ENCODE measurements at regions not wholly inside any gene's neighbourhood (a gene's known extent, or its start where the extent isn't known, plus 50 kb on each side); places are given as distances from the start of the nearest gene placed in this dataset.

DNA sequence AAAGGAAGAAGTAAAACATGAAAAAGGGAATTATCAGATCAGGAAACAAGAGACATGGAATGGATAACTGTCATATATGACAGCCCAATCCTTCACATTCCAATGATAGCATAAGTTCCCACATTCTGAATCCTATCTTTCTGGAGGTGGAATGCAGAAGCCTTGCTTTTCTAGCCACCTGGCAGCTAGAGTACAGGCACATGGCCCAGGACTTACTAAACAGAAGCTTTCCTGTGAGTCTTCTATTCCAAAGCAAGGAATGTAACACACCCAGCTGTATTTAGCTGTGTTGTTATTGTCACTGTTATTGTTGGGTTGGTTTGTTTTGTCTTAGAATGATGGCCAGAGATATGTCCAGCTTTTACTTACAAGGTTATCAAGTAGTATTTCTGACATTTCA lies 780.5 kb upstream of the ZNF608 start:
- Histone ChIP-seq H3K9ac (ENCODE audit: low read depth in 1 of 2, low read length in 2 of 2) (no peak overlapping the region), H3K9me3 (ENCODE audit: control insufficient read depth in 4 of 4, low read length in 3 of 4) (no peaks in the 10 kb centered on the region), H3K27ac (ENCODE audit: low read depth in 1 of 2, low read length in 2 of 2) (no peak overlapping the region), H3K4me3 (ENCODE audit: low read depth in 1 of 3, low read length in 3 of 3) (no peak overlapping the region), H3K36me3 (ENCODE audit: control insufficient read depth in 4 of 4, insufficient read depth in 3 of 4, low read depth in 1 of 4, low read length in 3 of 4) (no peaks in the 10 kb centered on the region), H3K4me1 (ENCODE audit: control insufficient read depth in 4 of 4, insufficient read depth in 4 of 4, low read length in 3 of 4) (no peaks in the 10 kb centered on the region), H3K27me3 (ENCODE audit: control insufficient read depth in 4 of 4, insufficient read depth in 4 of 4, low read length in 3 of 4) (no peaks in the 10 kb centered on the region)
- TF ChIP-seq, protein P1, sequence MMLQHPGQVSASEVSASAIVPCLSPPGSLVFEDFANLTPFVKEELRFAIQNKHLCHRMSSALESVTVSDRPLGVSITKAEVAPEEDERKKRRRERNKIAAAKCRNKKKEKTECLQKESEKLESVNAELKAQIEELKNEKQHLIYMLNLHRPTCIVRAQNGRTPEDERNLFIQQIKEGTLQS (IDR thresholded peaks at IDR 0.05): no peak
- no peak for TF ChIP-seq YY1 (IDR thresholded peaks at IDR 0.05)
- TF ChIP-seq TAF1 (conservative IDR thresholded peaks at IDR 0.05): no peak
- TF ChIP-seq, protein P2, sequence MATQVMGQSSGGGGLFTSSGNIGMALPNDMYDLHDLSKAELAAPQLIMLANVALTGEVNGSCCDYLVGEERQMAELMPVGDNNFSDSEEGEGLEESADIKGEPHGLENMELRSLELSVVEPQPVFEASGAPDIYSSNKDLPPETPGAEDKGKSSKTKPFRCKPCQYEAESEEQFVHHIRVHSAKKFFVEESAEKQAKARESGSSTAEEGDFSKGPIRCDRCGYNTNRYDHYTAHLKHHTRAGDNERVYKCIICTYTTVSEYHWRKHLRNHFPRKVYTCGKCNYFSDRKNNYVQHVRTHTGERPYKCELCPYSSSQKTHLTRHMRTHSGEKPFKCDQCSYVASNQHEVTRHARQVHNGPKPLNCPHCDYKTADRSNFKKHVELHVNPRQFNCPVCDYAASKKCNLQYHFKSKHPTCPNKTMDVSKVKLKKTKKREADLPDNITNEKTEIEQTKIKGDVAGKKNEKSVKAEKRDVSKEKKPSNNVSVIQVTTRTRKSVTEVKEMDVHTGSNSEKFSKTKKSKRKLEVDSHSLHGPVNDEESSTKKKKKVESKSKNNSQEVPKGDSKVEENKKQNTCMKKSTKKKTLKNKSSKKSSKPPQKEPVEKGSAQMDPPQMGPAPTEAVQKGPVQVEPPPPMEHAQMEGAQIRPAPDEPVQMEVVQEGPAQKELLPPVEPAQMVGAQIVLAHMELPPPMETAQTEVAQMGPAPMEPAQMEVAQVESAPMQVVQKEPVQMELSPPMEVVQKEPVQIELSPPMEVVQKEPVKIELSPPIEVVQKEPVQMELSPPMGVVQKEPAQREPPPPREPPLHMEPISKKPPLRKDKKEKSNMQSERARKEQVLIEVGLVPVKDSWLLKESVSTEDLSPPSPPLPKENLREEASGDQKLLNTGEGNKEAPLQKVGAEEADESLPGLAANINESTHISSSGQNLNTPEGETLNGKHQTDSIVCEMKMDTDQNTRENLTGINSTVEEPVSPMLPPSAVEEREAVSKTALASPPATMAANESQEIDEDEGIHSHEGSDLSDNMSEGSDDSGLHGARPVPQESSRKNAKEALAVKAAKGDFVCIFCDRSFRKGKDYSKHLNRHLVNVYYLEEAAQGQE (IDR thresholded peaks at IDR 0.05): no peak
- TF ChIP-seq, protein P3, sequence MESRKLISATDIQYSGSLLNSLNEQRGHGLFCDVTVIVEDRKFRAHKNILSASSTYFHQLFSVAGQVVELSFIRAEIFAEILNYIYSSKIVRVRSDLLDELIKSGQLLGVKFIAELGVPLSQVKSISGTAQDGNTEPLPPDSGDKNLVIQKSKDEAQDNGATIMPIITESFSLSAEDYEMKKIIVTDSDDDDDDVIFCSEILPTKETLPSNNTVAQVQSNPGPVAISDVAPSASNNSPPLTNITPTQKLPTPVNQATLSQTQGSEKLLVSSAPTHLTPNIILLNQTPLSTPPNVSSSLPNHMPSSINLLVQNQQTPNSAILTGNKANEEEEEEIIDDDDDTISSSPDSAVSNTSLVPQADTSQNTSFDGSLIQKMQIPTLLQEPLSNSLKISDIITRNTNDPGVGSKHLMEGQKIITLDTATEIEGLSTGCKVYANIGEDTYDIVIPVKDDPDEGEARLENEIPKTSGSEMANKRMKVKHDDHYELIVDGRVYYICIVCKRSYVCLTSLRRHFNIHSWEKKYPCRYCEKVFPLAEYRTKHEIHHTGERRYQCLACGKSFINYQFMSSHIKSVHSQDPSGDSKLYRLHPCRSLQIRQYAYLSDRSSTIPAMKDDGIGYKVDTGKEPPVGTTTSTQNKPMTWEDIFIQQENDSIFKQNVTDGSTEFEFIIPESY (IDR thresholded peaks at IDR 0.05): no peak
- no peak for TF ChIP-seq FOXA2 (IDR thresholded peaks at IDR 0.05)
- no peak for TF ChIP-seq EGR1 (IDR thresholded peaks at IDR 0.05; ENCODE audit: low read depth in 2 of 2)
- no peak for TF ChIP-seq JUND (IDR thresholded peaks at IDR 0.05)
- no peak for TF ChIP-seq GABPA (IDR thresholded peaks at IDR 0.05 in 1 of 2, conservative IDR thresholded peaks at IDR 0.05 in 1 of 2)
- TF ChIP-seq HNF4A (conservative IDR thresholded peaks at IDR 0.05): no peak
- TF ChIP-seq, protein P4, sequence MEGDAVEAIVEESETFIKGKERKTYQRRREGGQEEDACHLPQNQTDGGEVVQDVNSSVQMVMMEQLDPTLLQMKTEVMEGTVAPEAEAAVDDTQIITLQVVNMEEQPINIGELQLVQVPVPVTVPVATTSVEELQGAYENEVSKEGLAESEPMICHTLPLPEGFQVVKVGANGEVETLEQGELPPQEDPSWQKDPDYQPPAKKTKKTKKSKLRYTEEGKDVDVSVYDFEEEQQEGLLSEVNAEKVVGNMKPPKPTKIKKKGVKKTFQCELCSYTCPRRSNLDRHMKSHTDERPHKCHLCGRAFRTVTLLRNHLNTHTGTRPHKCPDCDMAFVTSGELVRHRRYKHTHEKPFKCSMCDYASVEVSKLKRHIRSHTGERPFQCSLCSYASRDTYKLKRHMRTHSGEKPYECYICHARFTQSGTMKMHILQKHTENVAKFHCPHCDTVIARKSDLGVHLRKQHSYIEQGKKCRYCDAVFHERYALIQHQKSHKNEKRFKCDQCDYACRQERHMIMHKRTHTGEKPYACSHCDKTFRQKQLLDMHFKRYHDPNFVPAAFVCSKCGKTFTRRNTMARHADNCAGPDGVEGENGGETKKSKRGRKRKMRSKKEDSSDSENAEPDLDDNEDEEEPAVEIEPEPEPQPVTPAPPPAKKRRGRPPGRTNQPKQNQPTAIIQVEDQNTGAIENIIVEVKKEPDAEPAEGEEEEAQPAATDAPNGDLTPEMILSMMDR (IDR thresholded peaks at IDR 0.05; ENCODE audit: low read depth, low read length, missing input control): no peak
- TF ChIP-seq NR2F2 (IDR thresholded peaks at IDR 0.05): no peak
- TF ChIP-seq HNF4G (IDR thresholded peaks at IDR 0.05): no peak
- no peak for TF ChIP-seq SP1 (IDR thresholded peaks at IDR 0.05)
- TF ChIP-seq, protein P5, sequence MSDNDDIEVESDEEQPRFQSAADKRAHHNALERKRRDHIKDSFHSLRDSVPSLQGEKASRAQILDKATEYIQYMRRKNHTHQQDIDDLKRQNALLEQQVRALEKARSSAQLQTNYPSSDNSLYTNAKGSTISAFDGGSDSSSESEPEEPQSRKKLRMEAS (IDR thresholded peaks at IDR 0.05): no peak
- no peak for TF ChIP-seq RXRA (IDR thresholded peaks at IDR 0.05)
- TF ChIP-seq FOXA1 (IDR thresholded peaks at IDR 0.05): no peak
- DNase-seq (ENCODE audit: low spot score): no peak

DNA sequence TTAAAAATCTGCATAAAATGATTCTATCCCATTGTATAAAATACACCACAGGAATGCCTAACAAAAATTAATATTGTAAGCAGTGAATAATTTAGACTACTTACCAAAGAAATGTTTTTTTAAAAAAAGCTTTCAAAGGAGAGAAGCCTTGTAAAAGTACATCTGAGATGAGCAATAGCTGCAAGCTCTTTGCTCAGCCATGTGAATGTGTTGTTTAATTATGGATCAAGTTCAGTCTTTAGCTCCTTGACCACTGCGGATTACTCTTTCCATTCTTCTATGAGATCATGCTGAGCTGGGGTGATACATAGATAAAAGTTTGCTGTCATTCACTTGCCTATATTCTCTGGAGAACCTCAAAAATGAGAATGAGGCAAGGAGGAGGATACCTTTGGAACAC lies 782.4 kb upstream of the ZNF608 start:
- TF ChIP-seq HNF4G (IDR thresholded peaks at IDR 0.05) (no peak), HNF4A (conservative IDR thresholded peaks at IDR 0.05) (no peak)
- no peaks in the 10 kb centered on the region for H3K27me3 ChIP-seq (ENCODE audit: control insufficient read depth in 4 of 4, insufficient read depth in 4 of 4, low read length in 3 of 4)
- no peaks in the 10 kb centered on the region for H3K36me3 ChIP-seq (ENCODE audit: control insufficient read depth in 4 of 4, insufficient read depth in 3 of 4, low read depth in 1 of 4, low read length in 3 of 4)
- no peaks in the 10 kb centered on the region for H3K4me1 ChIP-seq (ENCODE audit: control insufficient read depth in 4 of 4, insufficient read depth in 4 of 4, low read length in 3 of 4)
- H3K27ac ChIP-seq (ENCODE audit: low read depth in 1 of 2, low read length in 2 of 2): no peak overlapping the region
- no peaks in the 10 kb centered on the region for H3K9me3 ChIP-seq (ENCODE audit: control insufficient read depth in 4 of 4, low read length in 3 of 4)
- DNase-seq (ENCODE audit: low spot score): no peak
- 93% methylated on average over 1 of the region's 1 CpG for WGBS
- H3K9ac ChIP-seq (ENCODE audit: low read depth in 1 of 2, low read length in 2 of 2): no peak overlapping the region
- no peak overlapping the region for H3K4me3 ChIP-seq (ENCODE audit: low read depth in 1 of 3, low read length in 3 of 3)

Measured in liver (tissue), 8 donors.